Lung (tissue), 11 donors: ENCODE measurements at regions not wholly inside any gene's neighbourhood (a gene's known extent, or its start where the extent isn't known, plus 50 kb on each side); places are given as distances from the start of the nearest gene placed in this dataset.

Source experiments
- ATAC-seq: fragments of 200-7000 bp; cut with Tn5 transposase; one replicate; pipeline ENCODE4 v1.9.1; 2020; ENCODE audit warnings: moderate number of reproducible peaks; ENCODE audit not compliant: insufficient read depth, low FRiP score
- DNase-seq, 3 donors: peaks; one replicate each; pipeline ENCODE4 v3.0.0-alpha.2; 2013 to 2017
- H3K27ac ChIP-seq, 2 donors: one replicate each; pipeline ENCODE4 v1.5.1; 2013; ENCODE audit warnings: mild to moderate bottlenecking in 2 of 2, moderate library complexity in 2 of 2, control low read depth in 1 of 2, inconsistent platforms in 1 of 2, low read depth in 1 of 2, low read length in 1 of 2
- H3K27me3 ChIP-seq, 3 donors: one replicate each; pipeline ENCODE4 v1.5.1; 2013; ENCODE audit warnings: low read length in 2 of 3; ENCODE audit not compliant: control insufficient read depth in 3 of 3, insufficient read depth in 3 of 3
- H3K36me3 ChIP-seq, 4 donors: one replicate each; pipeline ENCODE4 v1.5.1; 2013; ENCODE audit warnings: low read length in 4 of 4, mild to moderate bottlenecking in 1 of 4, moderate library complexity in 1 of 4; ENCODE audit not compliant: control insufficient read depth in 4 of 4, insufficient read depth in 4 of 4
- H3K4me1 ChIP-seq, 5 donors: one replicate each; pipeline ENCODE4 v1.5.1; 2013; ENCODE audit warnings: low read length in 5 of 5, mild to moderate bottlenecking in 2 of 5, moderate library complexity in 1 of 5; ENCODE audit not compliant: control insufficient read depth in 5 of 5, insufficient read depth in 5 of 5
- H3K4me3 ChIP-seq: one replicate; pipeline ENCODE4 v1.5.1; 2013; ENCODE audit warnings: mild to moderate bottlenecking, control low read depth, moderate library complexity
- H3K9ac ChIP-seq, 2 donors: one replicate each; pipeline ENCODE4 v1.5.1; 2013; ENCODE audit warnings: low read length in 2 of 2, control low read depth in 1 of 2; ENCODE audit not compliant: insufficient read depth in 1 of 2
- H3K9me3 ChIP-seq, 4 donors: one replicate each; pipeline ENCODE4 v1.5.1; 2013; ENCODE audit warnings: low read length in 3 of 4, mild to moderate bottlenecking in 1 of 4, moderate library complexity in 1 of 4; ENCODE audit not compliant: control insufficient read depth in 4 of 4, insufficient read depth in 3 of 4
- CTCF ChIP-seq: IDR thresholded peaks from 2 replicates; pipeline ENCODE4 v1.5.1; 2012; ENCODE audit warnings: mild to moderate bottlenecking; ENCODE audit errors: control extremely low read depth, extremely low read depth
- WGBS, 2 donors: extraction: QIAGEN DNeasy Blood & Tissue Kit; methylation state at CpG; one replicate each; pipeline ENCODE4 v1.1.7; 2013; 5-methylcytosine and 5-hydroxymethylcytosine counted together
- donor health status: control.
- donor health status: control.
- donor health status: Bipolar disorder and iron deficiency.
- donor health status: healthy.
- donor health status: DM: yes; HTN: yes; CAD: no.

GRCh38 chr1:60390593-60391282 is 317.2 kb upstream of the C1orf87 start:
- TF ChIP-seq CTCF: no peak
- no peaks in the 10 kb centered on the region for H3K27me3 ChIP-seq
- no peak overlapping the region for H3K9ac ChIP-seq
- H3K9me3 ChIP-seq: no peaks in the 10 kb centered on the region
- no peak overlapping the region for H3K4me3 ChIP-seq
- H3K36me3 ChIP-seq: no peaks in the 10 kb centered on the region
- H3K27ac ChIP-seq: no peak overlapping the region
- H3K4me1 ChIP-seq: no peaks in the 10 kb centered on the region
- no peak for ATAC-seq
- no peak for DNase-seq
- WGBS, 2 donors: 85 to 92% methylated on average over 3 of the region's 3 CpGs

- no peaks in the 10 kb centered on the region for H3K9me3 ChIP-seq
- no peak for DNase-seq
- no peaks in the 10 kb centered on the region for H3K27me3 ChIP-seq
- no peaks in the 10 kb centered on the region for H3K36me3 ChIP-seq
- no peak overlapping the region for H3K9ac ChIP-seq
- no peak overlapping the region for H3K27ac ChIP-seq
- whole genome bisulfite sequencing, 2 donors: 64 to 80% methylated on average over 7 of the region's 7 CpGs
- no peak for ATAC-seq
- H3K4me1 ChIP-seq: no peaks in the 10 kb centered on the region
- no peak for TF ChIP-seq CTCF
- no peak overlapping the region for H3K4me3 ChIP-seq
Observed at GRCh38 chr1:60388092-60388987, 314.8 kb upstream of the C1orf87 start.

GRCh38 chr1:60387175-60387574 is 313.6 kb upstream of the C1orf87 start:
- no peaks in the 10 kb centered on the region for H3K36me3 ChIP-seq
- DNase-seq: no peak
- TF ChIP-seq CTCF: no peak
- H3K9me3 ChIP-seq: no peaks in the 10 kb centered on the region
- no peak overlapping the region for H3K27ac ChIP-seq
- no peak overlapping the region for H3K9ac ChIP-seq
- no peak overlapping the region for H3K4me3 ChIP-seq
- no peaks in the 10 kb centered on the region for H3K27me3 ChIP-seq
- ATAC-seq: no peak
- H3K4me1 ChIP-seq: no peaks in the 10 kb centered on the region
- 85 to 94% methylated on average over 2 of the region's 2 CpGs for WGBS, 2 donors
